ENCODE measurements at regions not wholly inside any gene's neighbourhood (a gene's known extent, or its start where the extent isn't known, plus 50 kb on each side); places are given as distances from the start of the nearest gene placed in this dataset.
"Not testable (repeated sequence)": the region's sequence is repeated elsewhere in the genome, so short reads cannot be mapped to it uniquely, and the experiment has no call there.

DNA sequence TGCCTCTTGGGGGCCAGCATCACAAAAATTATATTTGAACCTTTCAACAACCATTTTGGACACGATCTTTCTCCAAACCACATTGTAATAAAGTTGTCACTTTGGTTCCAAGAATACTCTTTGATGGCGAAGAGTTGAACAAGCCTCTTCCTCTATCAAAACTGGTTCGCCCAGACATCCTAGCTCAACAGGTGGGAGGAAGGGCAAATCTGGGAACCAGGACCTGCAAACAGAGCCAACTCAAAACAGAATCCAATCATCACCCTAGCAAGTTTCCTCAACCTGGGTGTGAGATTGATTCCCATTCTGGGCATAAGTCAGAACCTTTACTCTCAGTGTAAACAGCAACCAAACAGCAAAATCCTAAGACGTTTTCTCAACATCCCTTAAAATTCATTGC, 141.2 kb upstream of the RREB1 start:
- DNase-seq (ENCODE audit: extremely low read depth in 1 of 2, low read depth in 1 of 2): no peak

DNA sequence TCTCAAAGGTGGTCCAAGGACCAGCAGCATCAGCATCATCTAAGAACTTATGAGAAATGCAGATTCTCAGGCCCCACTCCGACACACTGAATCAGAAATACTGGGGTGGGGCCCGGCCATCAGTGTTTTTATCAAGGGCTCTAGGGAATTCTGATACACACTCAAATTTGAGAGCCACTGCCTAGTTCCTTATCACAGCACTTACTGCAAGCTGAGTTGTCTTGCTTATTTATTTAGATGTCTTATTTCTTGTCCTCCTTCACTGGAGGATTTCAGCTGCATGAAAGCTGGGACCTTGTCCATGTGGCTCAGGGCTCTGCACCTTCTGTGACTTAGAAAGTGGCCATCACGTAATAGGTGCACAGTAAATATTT, 139.4 kb upstream of the RREB1 start:
- no peak for DNase-seq (ENCODE audit: extremely low read depth in 1 of 2, low read depth in 1 of 2)

DNA sequence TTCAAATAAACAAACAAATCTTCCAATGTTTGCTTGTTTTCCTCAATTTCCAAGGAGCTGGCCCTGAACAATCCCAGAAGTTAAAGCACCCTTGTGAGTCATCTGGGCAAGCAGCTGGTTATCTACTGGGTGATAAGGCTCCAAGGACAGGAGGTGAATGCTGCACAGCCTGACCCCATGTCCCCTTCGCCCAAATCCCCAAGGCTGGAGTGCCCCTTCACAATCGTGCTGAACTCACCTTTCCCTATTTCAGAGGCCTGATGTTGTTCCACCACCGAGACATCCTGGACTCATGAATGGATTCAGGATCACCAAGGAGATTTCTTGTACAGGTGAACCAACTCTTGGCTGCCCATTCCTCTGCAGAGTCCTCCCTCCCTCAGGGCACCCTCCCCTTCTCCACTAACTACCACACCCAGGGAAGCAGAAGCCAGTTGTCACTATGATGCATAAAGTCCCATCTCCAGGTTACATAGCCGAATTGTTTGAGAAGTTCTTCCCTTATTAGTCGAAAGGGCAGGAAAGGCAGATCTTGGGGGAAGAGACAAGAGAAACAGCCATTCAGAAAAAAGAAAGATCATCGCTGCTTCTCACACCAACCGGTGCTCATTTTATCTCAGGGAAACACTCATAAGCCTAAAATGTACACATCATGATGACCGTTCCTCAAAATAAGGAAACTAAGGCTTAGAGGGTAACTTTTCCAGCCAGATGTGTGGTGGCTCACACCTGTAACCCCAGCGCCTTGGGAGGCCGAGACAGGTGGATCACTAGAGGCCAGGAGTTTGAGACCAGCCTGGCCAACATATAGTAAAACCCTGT, 138.8 kb upstream of the RREB1 start:
- no peak for DNase-seq (ENCODE audit: extremely low read depth in 1 of 2, low read depth in 1 of 2)

DNA sequence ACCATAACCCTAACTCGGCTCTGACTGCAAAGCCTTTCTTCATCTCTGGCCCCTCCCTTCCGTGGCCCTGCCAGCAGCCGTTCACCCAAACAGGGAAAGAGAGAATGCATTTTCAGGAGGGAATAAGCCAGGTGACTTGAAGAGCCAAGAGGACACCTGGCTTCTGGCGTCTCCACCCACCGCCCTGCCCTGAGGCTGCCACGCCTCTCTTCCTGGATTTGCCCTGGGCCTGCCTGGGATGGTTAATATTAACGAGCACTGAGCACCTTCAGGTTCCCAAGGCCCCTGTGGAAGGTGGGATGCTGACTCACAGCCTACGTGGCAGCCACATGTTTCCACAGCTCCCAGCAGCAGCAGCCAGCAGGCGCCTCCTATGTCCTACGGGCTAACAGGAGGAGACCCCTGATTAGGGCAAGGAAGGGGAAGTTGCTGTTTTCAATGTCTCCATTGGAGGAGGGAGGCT, 138.0 kb upstream of the RREB1 start:
- no peak for DNase-seq (ENCODE audit: extremely low read depth in 1 of 2, low read depth in 1 of 2)

DNA sequence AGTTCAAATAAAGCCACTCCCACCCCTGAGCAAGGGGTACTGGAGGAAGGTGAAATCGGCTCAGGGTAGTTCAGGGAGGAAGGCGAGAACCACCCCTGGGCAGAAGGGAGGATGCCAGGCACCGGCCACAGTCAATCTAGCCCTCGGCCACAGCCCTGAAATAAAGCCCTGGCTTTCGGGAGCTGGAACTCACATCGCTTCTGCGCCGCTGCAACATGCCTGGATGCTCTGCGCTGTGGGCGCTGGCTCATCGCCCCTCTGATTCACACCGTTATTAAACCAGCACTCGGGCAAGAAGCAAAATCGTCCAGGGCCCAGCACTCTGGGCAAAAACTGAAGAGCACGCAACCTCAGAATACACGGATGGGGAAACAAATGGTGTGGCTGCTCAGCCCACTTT, 136.9 kb upstream of the RREB1 start:
- DNase-seq (ENCODE audit: extremely low read depth in 1 of 2, low read depth in 1 of 2): no peak

DNA sequence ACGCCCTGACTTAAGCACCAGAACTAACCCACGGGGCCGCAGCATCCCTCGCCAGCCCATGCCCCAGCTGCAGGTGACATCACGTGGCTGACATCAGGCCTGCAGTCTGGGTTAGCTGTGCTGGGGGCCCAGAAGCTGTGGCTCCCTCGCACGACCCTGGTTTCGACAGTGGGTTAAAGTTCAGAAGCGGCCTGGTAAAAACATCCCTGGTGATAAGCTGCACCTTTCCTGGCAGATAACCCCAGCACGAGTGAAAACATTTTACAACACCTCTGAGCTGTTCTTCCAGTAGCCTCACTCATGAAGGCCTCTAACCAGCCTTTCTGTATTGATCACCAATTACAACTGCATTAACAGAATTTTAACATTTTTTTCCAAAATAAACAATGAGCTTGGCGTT, 136.4 kb upstream of the RREB1 start:
- no peak for DNase-seq (ENCODE audit: extremely low read depth in 1 of 2, low read depth in 1 of 2)

DNA sequence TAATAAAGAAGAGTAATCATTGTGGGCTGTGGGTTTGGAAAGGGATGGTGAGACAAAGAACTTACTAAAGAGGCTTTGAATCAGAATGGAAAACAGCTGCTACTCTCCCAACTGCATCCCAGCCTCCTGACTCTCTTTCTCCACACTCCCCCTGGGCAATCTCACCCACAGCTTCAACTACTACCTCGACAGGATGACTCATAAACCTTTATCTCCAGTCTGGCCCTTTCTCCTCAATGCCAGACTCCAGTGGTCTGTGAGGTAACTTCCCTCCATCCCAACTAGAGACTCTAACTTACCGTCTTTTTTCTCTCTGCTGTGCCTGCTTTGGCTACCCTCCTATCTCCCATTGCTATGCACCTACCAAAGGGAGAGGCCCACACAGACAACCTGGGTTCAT, 135.3 kb upstream of the RREB1 start:
- no peak for DNase-seq (ENCODE audit: extremely low read depth in 1 of 2, low read depth in 1 of 2)

DNA sequence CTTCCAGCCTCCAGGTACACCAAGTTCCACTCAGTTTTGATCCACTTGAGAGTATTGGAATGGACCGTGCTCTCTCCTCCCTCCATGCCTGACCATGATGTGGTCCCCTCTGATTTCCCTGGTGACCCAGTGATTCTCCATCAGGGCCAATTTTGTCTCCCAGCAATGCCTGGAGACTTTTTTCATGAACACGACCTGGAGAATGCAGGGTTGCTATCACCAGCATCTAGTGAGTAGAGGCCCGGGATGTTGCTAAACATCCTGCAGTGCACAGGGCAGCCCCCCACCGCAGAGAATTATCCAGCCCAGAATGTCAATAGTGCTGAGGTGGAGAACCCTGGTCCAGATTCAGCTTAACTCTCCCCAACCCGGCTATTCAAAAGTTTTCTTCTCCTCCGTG, 134.0 kb upstream of the RREB1 start:
- no peak for DNase-seq (ENCODE audit: extremely low read depth in 1 of 2, low read depth in 1 of 2)

DNA sequence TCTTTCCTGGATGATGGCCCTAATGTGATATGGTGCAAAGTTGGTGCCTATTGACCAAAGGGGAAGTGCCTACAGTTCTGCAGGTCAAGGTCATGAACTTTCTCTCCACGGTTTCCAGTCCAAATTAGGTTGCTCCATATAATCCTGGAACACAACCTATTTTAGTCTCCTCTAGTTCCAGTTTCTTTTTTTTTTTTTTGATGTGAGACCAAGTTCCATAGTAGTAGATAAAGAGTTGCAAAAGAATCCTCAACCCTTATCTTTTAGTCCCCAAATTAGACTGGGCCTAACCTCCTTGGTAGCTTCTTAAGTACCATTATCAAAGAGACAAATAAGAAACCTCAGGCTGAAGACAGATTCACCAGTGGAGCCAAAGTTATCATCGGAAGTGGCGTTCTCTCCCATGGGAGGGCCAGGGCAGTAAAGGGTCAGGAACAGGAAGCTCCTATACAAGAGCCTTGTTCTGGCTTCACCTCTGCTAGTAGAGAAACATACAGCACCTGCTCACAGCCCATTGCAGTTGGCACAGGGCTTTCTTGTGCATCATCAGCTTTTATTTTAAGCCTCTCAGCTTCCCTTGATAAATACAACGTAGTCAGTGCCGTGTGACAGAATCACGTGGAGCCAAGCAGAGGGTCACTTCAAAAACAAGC, 132.2 kb upstream of the RREB1 start:
- DNase-seq (ENCODE audit: extremely low read depth in 1 of 2, low read depth in 1 of 2): no peak

DNA sequence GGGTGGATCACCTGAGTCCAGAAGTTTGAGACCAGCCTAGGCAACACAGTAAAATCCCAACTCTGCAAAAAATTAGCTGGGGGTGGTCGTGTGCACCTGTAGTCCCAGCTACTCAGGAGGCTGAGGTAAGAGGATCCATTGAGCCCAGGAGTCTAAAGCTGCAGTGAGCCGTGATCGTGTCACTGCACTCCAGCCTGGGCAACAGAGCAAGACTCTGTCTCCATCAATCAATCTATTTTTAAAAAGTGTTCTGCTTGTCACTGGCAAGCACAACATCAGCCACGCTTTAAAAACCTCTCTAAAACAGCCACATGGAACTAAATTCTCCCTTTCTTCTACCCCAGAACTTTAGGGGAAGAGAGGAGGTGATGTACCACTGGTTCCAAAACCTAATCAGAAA, 131.6 kb upstream of the RREB1 start:
- no peak for DNase-seq (ENCODE audit: extremely low read depth in 1 of 2, low read depth in 1 of 2)

DNA sequence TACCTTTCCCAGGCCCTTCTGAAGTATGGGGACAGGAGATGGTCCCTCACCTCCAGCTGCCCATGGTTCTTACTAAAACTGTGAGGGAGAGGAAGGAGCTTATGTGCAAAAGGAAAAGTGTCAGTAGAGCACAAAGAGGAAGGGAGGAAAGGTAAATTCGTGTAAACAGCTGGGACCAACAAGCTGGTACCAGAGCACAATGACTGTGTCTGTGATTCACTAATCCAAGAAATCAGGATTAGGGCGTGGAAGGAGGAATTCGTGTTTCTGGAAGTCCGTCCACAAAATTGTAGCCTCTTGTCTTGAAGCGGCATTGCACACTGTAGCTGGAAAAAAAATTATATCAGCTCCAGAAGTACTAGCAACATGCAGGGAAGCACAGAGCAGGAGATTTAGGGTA, 129.0 kb upstream of the RREB1 start:
- DNase-seq (ENCODE audit: extremely low read depth in 1 of 2, low read depth in 1 of 2): no peak

DNA sequence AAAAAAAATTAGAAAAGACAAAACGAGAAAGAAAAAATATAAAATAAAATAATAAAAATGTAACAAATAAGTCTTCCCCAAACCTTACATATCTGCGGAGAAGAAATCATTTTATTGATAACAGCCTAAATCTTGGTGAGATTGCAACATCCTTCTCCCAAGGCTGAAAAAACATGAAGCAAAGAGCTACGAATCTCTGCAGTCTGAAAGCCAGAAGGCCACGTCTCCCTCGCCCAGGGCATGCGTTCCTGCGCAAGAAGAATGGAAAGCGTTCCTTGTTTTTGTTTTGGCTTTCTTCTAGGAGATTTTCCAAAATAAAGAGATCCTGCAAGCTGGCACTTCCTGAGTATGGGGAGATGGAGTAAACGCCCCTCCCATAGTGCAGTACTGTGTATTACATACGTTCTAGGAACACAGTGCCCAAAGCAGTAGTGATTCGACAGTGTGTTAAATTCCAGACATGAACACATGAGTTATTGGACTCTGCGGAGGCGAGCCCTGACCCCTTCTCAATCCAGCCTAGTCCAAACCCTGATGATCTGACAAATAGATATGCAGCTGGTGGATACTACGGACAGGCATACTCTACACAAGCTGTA, 126.7 kb upstream of the RREB1 start:
- no peak for DNase-seq (ENCODE audit: extremely low read depth in 1 of 2, low read depth in 1 of 2)

DNA sequence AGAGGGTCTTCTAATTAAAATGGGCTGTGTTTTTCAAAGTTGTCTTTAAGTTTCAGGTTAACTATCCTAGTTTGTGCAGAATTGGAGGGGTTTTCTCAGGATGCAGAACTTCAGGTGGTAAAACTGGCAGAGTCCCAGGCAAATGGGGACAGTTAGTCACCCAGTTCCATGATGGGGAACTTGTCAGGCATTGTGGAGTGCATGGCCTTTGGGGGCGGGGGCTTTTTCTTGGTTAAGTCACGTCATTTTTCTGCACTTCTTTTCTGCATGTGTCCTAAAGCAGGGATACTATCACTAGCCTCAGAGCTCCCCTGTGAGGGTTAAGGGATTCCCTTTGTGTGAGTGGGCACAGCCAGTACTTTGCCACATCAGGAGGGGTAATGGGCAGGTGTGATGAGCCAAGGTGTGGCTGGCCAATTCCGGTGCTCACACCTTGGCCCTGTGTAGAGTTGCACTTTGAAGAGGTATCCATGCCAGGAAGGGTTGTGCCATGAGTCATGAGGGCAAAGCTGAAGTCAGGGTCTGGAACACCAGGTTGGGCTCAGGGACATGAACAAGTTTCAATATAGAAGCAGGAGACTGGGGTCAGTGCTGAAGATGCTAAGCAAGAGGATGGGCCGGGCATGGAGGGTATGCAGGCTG, 126.0 kb upstream of the RREB1 start:
- no peak for DNase-seq (ENCODE audit: extremely low read depth in 1 of 2, low read depth in 1 of 2)

DNA sequence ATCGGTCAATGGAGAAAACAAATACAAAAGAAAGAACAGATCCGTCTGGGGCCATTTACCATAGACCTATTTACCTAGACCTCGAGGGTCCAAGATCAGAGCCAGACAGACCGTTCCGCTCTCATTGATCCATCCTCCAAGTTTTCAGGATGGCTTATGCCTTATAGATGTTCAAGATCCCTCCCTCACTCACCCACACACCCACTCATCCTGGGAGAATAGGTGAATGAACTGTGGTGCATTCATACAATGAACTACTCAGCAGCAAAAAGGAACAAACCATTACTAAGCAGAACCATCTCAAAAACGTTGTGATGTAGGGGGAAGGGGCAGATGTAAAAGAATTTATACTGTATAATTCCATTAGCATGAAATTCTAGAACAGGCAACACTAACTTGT, 125.1 kb upstream of the RREB1 start:
- no peak for DNase-seq (ENCODE audit: extremely low read depth in 1 of 2, low read depth in 1 of 2)

DNA sequence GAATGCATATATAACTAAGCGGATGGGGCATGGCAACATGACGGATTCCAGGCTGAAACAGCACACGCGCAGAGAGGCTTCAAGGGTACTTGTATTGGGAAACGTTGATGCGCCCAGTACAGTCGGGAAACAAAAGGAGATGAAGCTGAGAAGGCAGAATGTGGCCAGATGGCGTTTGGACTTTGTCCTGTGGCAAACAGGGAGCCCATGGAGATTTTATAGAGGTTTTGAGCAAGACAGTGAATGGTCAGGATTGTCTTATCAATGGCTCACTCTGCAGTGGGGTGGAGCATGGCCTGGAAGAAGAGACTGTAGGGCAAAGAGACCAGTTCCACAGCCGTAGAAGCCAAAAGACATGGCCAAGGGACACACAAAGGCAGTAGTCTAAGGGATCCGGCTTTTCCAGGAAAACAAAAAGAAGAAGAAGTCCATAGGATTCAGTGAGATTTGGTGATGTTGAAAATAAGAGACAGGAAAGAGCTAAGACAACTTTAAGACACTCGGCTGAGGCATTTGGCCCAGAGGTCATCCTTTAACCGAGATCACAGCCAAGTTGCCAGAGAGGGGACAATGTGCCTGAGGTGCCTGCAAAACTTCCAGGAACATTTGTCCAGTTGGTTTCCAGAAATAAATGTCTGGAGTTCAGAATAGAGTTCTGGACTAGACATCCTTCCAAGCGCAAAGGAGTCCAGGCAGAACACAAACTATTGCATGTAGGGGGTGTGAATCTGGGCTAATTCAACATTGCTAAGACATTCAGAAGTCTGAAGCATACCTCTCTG, 123.0 kb upstream of the RREB1 start:
- DNase-seq (ENCODE audit: extremely low read depth in 1 of 2, low read depth in 1 of 2): no peak

DNA sequence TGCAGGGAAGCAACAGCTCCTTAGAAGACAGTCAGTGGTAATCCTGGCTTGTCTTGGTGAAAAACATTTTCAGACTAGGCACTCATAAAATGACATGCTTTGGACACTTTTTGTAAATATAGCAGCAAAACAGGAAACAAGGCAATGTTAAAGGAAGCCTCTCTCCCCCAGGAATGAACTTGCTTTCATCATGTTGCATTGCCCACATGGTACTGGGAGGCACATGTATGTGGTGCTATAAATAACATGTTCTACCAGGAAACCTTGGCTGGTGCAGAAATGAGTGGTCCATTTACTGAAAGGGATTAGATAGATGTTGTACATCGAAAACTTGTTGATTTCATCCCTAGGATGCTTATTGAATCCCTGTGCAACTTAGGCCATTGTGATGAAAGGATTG, 121.4 kb upstream of the RREB1 start:
- DNase-seq (ENCODE audit: extremely low read depth in 1 of 2, low read depth in 1 of 2): no peak

DNA sequence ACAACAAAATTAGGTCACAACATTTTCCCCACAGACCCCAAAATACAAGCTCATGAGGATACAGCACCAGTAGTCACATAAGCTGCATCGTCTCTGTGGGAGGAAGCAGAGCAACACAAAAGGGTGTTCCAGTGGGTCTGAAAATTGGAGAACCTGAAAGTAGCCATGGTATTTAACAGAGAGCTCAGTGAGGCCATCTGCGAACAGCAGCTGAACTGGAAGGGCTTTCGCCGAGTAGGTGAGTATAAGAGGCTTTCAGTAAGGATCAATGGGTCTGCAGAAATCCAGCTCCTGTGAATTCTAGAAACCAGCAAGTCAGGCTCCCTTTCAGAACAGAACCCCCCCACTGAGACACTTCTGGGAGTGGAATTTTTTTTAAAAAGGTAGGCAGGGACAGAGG, 120.0 kb upstream of the RREB1 start:
- DNase-seq (ENCODE audit: extremely low read depth in 1 of 2, low read depth in 1 of 2): no peak

DNA sequence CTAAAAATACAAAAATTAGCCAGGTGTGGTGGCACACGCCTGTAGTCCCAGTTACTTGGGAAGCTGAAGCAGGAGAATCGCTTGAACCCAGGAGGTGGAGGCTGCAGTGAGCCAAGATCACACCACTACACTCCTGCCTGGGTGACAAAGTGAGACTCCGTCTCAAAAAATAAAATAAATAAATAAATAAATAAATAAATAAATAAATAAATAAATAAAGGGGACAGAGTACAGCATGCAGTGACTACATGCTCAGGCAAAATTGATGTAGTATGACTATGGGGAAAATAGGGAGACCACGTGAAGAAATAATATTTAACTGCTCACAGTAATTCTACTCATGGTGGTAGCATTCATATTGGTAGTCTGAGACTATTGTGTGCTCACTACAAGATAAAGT, 117.7 kb upstream of the RREB1 start:
- DNase-seq (ENCODE audit: extremely low read depth in 1 of 2, low read depth in 1 of 2): not testable (repeated sequence)

DNA sequence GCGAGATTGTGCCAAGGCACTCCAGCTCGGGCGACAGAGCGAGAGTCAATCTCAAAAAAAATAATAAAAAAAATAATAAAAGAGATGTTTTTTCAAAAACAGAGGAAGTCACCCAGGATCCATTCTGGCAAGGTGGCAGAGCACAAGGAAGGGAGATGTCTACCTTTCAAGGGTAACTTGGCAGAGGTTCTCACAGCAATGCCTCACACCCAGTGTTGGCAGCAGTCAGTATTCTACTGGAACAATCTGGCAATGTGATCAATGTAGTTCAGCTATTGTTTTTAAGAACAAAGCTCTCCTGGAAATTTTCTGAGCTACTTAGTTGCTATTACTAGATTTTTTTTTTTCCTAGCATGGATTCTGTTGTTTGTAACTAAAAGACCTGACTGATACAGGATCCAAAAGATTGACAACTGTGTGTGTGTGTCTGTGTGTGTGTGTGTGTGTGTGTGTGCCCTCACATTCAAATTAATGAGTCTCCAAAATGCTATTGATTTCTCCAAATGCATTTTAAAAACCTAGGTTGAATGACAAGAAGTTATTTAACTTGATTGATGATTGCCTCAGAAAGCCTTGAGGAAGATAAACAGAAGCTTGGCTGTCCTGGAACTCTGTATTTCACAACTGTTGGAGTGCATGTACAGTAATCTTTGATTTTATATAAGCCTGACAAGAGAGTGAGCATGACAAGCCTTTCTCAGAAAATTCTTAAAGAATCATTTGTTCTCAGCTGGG, 114.1 kb upstream of the RREB1 start:
- no peak for DNase-seq (ENCODE audit: extremely low read depth in 1 of 2, low read depth in 1 of 2)

DNA sequence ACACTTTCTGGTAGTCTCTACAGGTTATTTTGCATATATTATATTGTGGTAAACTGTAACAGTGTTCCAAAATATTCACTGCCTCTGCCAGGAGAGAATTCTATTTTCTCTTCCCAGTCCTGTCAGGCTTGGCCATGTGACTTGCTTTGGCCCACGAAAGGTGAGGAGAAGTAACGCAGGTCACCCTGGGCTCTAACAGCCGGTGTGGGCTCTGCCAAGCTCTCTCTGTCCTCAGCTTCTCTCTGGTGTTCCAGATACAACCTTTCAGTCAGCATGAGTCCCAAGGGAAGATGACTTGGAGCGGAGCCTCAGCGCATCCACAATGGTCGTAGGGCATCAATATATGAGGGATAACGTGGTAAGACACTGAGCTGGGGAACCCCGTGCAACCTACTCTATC, 113.0 kb upstream of the RREB1 start:
- no peak for DNase-seq (ENCODE audit: extremely low read depth in 1 of 2, low read depth in 1 of 2)

All from stimulated activated CD8-positive, alpha-beta memory T cell treated with anti-CD3 and anti-CD28 coated beads, Interleukin-7, amount 100 ng/mL, for 48 hours (primary cell).